IMR-90 (cell line): ENCODE measurements at regions not wholly inside any gene's neighbourhood (a gene's known extent, or its start where the extent isn't known, plus 50 kb on each side); places are given as distances from the start of the nearest gene placed in this dataset.

Experiments used
- ATAC-seq: fragments of 200-7000 bp; cut with Tn5 transposase; 2 replicates; pipeline ENCODE4 v1.9.1; 2020; ENCODE audit warnings: low read depth, mild to moderate bottlenecking, moderate library complexity
- BruUV-seq: library from RNA; stranded (reverse); fragments of 400-500 nt; replicated peaks from 2 replicates; lab custom pipeline; 2021; lab: Mats Ljungman, UMichigan
- CTCF ChIA-PET: fragments of 300-600 bp; formaldehyde crosslinking; extraction: SDS; loops from one replicate; lab custom pipeline; 2021; ENCODE audit warnings: antibody characterized with exemption; lab: Yijun Ruan, JAX
- POLR2A ChIA-PET: fragments of 300-600 bp; sonication (Branson Sonifier 250); formaldehyde crosslinking; loops from one replicate; lab custom pipeline; 2022; ENCODE audit warnings: antibody characterized with exemption; ENCODE audit not compliant: unreplicated experiment; lab: Charles Lee
- DNase-seq: peaks from one replicate; pipeline ENCODE4 v3.0.0; 2013
- H2AFZ ChIP-seq: replicated peaks from 2 replicates; pipeline ENCODE3; 2013; ENCODE audit warnings: low read length, mild to moderate bottlenecking; ENCODE audit not compliant: poor library complexity
- H2AK5ac ChIP-seq: 2 replicates; pipeline ENCODE4 v1.6.1; 2013; ENCODE audit warnings: low read depth, low read length, inconsistent platforms
- H2AK9ac ChIP-seq: replicated peaks from 2 replicates; pipeline ENCODE3; 2013; ENCODE audit warnings: mild to moderate bottlenecking, low read depth, low read length, moderate library complexity; ENCODE audit not compliant: poor library complexity
- H2BK120ac ChIP-seq: 2 replicates; pipeline ENCODE4 v1.6.1; 2013; ENCODE audit warnings: low read depth, low read length, inconsistent platforms
- H2BK15ac ChIP-seq: 3 replicates; pipeline ENCODE4 v1.6.1; 2013; ENCODE audit warnings: low read depth, low read length, inconsistent platforms
- H2BK20ac ChIP-seq: 2 replicates; pipeline ENCODE4 v1.6.1; 2013; ENCODE audit warnings: low read depth, mild to moderate bottlenecking, inconsistent platforms, low read length, moderate library complexity
- H2BK5ac ChIP-seq: 2 replicates; pipeline ENCODE4 v1.6.1; 2013; ENCODE audit warnings: mild to moderate bottlenecking, low read depth, low read length, inconsistent platforms; ENCODE audit not compliant: poor library complexity, severe bottlenecking
- H3K14ac ChIP-seq: replicated peaks from 2 replicates; pipeline ENCODE4 v1.6.1; 2013; ENCODE audit warnings: low read depth, low read length, inconsistent platforms
- H3K18ac ChIP-seq: 2 replicates; pipeline ENCODE4 v1.6.1; 2013; ENCODE audit warnings: low read depth, low read length, control low read depth
- H3K23ac ChIP-seq: 2 replicates; pipeline ENCODE4 v1.6.1; 2013; ENCODE audit warnings: low read depth, low read length, inconsistent platforms
- H3K27ac ChIP-seq: 2 replicates; pipeline ENCODE4 v1.5.1; 2013; ENCODE audit warnings: mild to moderate bottlenecking, control low read depth, low read length; ENCODE audit not compliant: insufficient read depth
- H3K27me3 ChIP-seq: 2 replicates; pipeline ENCODE4 v1.6.1; 2013; ENCODE audit warnings: low read length; ENCODE audit not compliant: control insufficient read depth, insufficient read depth
- H3K36me3 ChIP-seq: 2 replicates; pipeline ENCODE4 v1.6.1; 2013; ENCODE audit warnings: low read length, mixed read lengths; ENCODE audit not compliant: control insufficient read depth, insufficient read depth
- H3K4ac ChIP-seq: 2 replicates; pipeline ENCODE4 v1.6.1; 2013; ENCODE audit warnings: low read depth, low read length, inconsistent platforms
- H3K4me1 ChIP-seq: 2 replicates; pipeline ENCODE4 v1.6.1; 2013; ENCODE audit warnings: low read length, mixed read lengths; ENCODE audit not compliant: control insufficient read depth, insufficient read depth
- H3K4me2 ChIP-seq: 2 replicates; pipeline ENCODE4 v1.6.1; 2013; ENCODE audit warnings: low read depth, mild to moderate bottlenecking, control low read depth, low read length, moderate library complexity
- H3K4me3 ChIP-seq: 2 replicates; pipeline ENCODE4 v1.5.1; 2013; ENCODE audit warnings: low read depth, mild to moderate bottlenecking, control low read depth, low read length, moderate library complexity; ENCODE audit not compliant: insufficient read depth
- H3K56ac ChIP-seq: 2 replicates; pipeline ENCODE4 v1.6.1; 2013; ENCODE audit warnings: low read length, inconsistent platforms; ENCODE audit not compliant: insufficient read depth; ENCODE audit errors: extremely low read depth
- H3K79me1 ChIP-seq, 2 experiments: 2 replicates each; pipeline ENCODE4 v1.6.1; 2013; ENCODE audit warnings: low read length in 2 of 2, inconsistent platforms in 1 of 2, low read depth in 1 of 2
- H3K9ac ChIP-seq: 2 replicates; pipeline ENCODE4 v1.6.1; 2013; ENCODE audit warnings: low read depth, low read length, control low read depth
- H3K9me1 ChIP-seq: 2 replicates; pipeline ENCODE4 v1.6.1; 2013; ENCODE audit warnings: low read length, inconsistent platforms; ENCODE audit not compliant: insufficient read depth
- H3K9me3 ChIP-seq: 2 replicates; pipeline ENCODE4 v1.6.1; 2013; ENCODE audit warnings: low read length; ENCODE audit not compliant: control insufficient read depth, insufficient read depth
- H4K20me1 ChIP-seq: 2 replicates; pipeline ENCODE4 v1.6.1; 2013; ENCODE audit warnings: low read length, inconsistent platforms; ENCODE audit not compliant: insufficient read depth
- H4K5ac ChIP-seq: 2 replicates; pipeline ENCODE4 v1.6.1; 2013; ENCODE audit warnings: mild to moderate bottlenecking, low read depth, low read length, control low read depth
- H4K8ac ChIP-seq, 2 experiments: 2 replicates each; pipeline ENCODE4 v1.6.1; 2013; ENCODE audit warnings: low read depth in 2 of 2, low read length in 2 of 2, control low read depth in 1 of 2, inconsistent platforms in 1 of 2
- H4K91ac ChIP-seq: 2 replicates; pipeline ENCODE4 v1.6.1; 2013; ENCODE audit warnings: low read depth, low read length, inconsistent platforms; ENCODE audit not compliant: insufficient read depth
- SMC3 ChIP-seq: fragments of 150-350 bp; IDR thresholded peaks from 2 replicates; pipeline ENCODE4 v1.6.1; 2016; ENCODE audit warnings: low read depth, mild to moderate bottlenecking, antibody characterized with exemption, low read length, moderate library complexity
- WGBS, 2 experiments: methylation state at CpG; one replicate each; pipeline versions ENCODE4 v1.1.5 to v1.1.7; 2013; ENCODE audit warnings: missing lambda C conversion rate in 2 of 2; ENCODE audit not compliant: insufficient read length in 1 of 2; ENCODE audit errors: extremely low coverage in 2 of 2; 5-methylcytosine and 5-hydroxymethylcytosine counted together
- dilution Hi-C: fragments of 300-500 bp; cut with HindIII; formaldehyde crosslinking; loops from one replicate; pipeline ENCODE4 v1.14.3; 2018; ENCODE audit warnings: low sequenced_read_pairs; ENCODE audit not compliant: unreplicated experiment
- in situ Hi-C: fragments of 300-500 bp; cut with MboI; formaldehyde crosslinking; loops from 3 replicates; pipeline ENCODE4 v1.14.3; 2019; ENCODE audit warnings: low sequenced_read_pairs, inconsistent platforms, mixed read lengths
- intact Hi-C: fragments of 100-400 bp; cut with micrococcal nuclease; formaldehyde crosslinking; loops from 2 replicates; pipeline ENCODE4 v1.10.0; 2022

DNA sequence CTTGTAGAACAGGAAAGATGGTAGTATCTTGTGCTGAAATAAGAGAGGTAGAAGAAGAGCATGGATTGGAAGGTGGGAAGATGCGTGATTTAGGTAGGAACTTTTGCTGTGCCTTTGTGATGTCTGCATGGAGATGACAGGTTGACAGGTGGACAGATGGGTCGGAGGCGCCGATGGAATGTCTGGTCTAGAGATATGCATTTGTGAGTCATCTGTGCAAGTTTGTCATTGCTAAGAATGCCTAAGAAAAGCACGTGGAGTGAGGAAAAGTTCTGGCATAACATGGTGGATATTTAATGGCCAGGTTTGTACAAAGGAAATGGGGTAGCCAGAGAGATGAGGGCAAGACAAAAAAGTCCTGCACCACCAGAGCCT is 76.0 kb upstream of the ARMC3 start:
- Histone ChIP-seq H4K91ac (no peak overlapping the region), H3K27ac (no peak overlapping the region), H3K9ac (no peak overlapping the region), H3K4me2 (no peak overlapping the region), H2BK20ac (no peak overlapping the region), H3K4me3 (no peak overlapping the region), H2BK15ac (no peak overlapping the region), H3K27me3 (no peaks in the 10 kb centered on the region), H2AK9ac (no peak overlapping the region), H3K18ac (no peak overlapping the region), H4K5ac (no peak overlapping the region), H3K36me3 (no peaks in the 10 kb centered on the region), H4K8ac (no peak overlapping the region), H2BK5ac (no peak overlapping the region), H2AK5ac (no peak overlapping the region), H3K4ac (no peak overlapping the region), H3K9me3 (no peaks in the 10 kb centered on the region), H2BK120ac (no peak overlapping the region), H4K20me1 (no peaks in the 10 kb centered on the region), H3K9me1 (no peaks in the 10 kb centered on the region), H3K56ac (no peak overlapping the region), H3K23ac (no peak overlapping the region), H3K79me1 (no peaks in the 10 kb centered on the region), H3K14ac (no peak overlapping the region), H3K4me1 (no peaks in the 10 kb centered on the region), H2AFZ (peak overlapping the region; percentile 27)
- no peak for TF ChIP-seq SMC3
- no TSS peak for BruUV-seq
- intact Hi-C loops = no loop called here
- in situ Hi-C loops = no loop called here
- 79% methylated on average over 4 of the region's 5 CpGs; no CpG with 5 or more reads in 1 of the 2 experiments for WGBS, 2 experiments
- DNase-seq (no peak), ATAC-seq (no peak)
- dilution Hi-C loops = no loop called here
- ChIA-PET POLR2A (no interaction called here), CTCF (no interaction called here)
